ENCODE measurements at regions not wholly inside any gene's neighbourhood (a gene's known extent, or its start where the extent isn't known, plus 50 kb on each side); places are given as distances from the start of the nearest gene placed in this dataset.

- H3K4me1 Mint-ChIP-seq (ENCODE audit: unreplicated experiment), result no peaks in the 10 kb centered on the region
- H3K36me3 Mint-ChIP-seq (ENCODE audit: unreplicated experiment), result no peaks in the 10 kb centered on the region
- H3K27me3 Mint-ChIP-seq (ENCODE audit: unreplicated experiment), result peaks cover 34% of the 10 kb centered on the region
- no peaks in the 10 kb centered on the region for H3K9me3 Mint-ChIP-seq (ENCODE audit: unreplicated experiment)
- H3K4me3 Mint-ChIP-seq (ENCODE audit: unreplicated experiment), result no peak overlapping the region
- no peak for DNase-seq (ENCODE audit: extremely low spot score, unreplicated experiment)
- no peak overlapping the region for H3K27ac Mint-ChIP-seq (ENCODE audit: unreplicated experiment)
- TF ChIP-seq, protein P1, sequence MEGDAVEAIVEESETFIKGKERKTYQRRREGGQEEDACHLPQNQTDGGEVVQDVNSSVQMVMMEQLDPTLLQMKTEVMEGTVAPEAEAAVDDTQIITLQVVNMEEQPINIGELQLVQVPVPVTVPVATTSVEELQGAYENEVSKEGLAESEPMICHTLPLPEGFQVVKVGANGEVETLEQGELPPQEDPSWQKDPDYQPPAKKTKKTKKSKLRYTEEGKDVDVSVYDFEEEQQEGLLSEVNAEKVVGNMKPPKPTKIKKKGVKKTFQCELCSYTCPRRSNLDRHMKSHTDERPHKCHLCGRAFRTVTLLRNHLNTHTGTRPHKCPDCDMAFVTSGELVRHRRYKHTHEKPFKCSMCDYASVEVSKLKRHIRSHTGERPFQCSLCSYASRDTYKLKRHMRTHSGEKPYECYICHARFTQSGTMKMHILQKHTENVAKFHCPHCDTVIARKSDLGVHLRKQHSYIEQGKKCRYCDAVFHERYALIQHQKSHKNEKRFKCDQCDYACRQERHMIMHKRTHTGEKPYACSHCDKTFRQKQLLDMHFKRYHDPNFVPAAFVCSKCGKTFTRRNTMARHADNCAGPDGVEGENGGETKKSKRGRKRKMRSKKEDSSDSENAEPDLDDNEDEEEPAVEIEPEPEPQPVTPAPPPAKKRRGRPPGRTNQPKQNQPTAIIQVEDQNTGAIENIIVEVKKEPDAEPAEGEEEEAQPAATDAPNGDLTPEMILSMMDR (IDR thresholded peaks at IDR 0.05), result no peak
Measured at GRCh38 chr11:115561116-115561515, 56.9 kb upstream of the CADM1 start.

DNA sequence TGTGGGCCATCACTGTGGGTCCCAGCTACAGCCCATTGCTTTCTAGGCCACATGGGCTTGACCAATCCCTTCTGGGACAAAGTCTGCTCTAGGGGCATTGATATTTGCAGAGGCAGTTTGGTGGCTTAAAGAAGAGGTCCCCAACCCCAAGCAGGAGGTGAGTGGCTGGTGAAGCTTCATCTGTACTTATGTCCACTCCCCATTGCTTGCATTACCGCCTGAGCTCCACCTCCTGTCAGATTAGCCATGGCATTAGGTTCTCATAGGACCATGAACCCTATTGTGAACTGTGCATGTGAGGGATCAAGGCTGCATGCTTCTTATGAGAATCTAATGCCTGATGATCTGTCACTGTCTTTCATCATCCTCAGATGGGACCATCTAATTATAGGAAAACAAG, 54.4 kb upstream of the CADM1 start:
- TF ChIP-seq, protein P1 (IDR thresholded peaks at IDR 0.05), result no peak
- no peak for DNase-seq (ENCODE audit: extremely low spot score, unreplicated experiment)
- H3K4me1 Mint-ChIP-seq (ENCODE audit: unreplicated experiment), result no peaks in the 10 kb centered on the region
- no peak overlapping the region for H3K27ac Mint-ChIP-seq (ENCODE audit: unreplicated experiment)
- peaks cover 28% of the 10 kb centered on the region for H3K27me3 Mint-ChIP-seq (ENCODE audit: unreplicated experiment)
- H3K4me3 Mint-ChIP-seq (ENCODE audit: unreplicated experiment), result no peak overlapping the region
- no peaks in the 10 kb centered on the region for H3K36me3 Mint-ChIP-seq (ENCODE audit: unreplicated experiment)
- no peaks in the 10 kb centered on the region for H3K9me3 Mint-ChIP-seq (ENCODE audit: unreplicated experiment)

DNA sequence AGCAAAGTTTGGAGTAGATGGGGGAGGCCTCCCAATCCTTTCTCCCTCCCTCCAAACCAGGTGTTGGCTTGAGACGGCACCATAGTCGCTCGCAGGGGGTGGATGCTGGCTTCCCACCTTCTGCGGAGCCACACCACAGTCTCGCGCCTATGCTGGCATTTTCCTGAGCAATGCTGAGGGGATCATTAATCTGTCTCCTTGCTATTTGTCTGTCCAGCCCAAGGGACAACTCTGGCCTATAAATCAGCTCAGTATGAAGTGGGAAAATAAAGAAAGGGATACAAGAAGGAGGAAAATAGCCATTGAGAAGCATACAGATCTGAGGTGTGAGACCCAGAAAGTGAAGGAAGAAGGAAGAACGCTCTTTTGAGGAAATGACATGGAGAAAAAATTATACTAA, 53.5 kb upstream of the CADM1 start:
- Mint-ChIP-seq H3K27me3 (ENCODE audit: unreplicated experiment) (peaks cover 27% of the 10 kb centered on the region), H3K4me1 (ENCODE audit: unreplicated experiment) (no peaks in the 10 kb centered on the region), H3K4me3 (ENCODE audit: unreplicated experiment) (no peak overlapping the region), H3K9me3 (ENCODE audit: unreplicated experiment) (no peaks in the 10 kb centered on the region), H3K36me3 (ENCODE audit: unreplicated experiment) (no peaks in the 10 kb centered on the region), H3K27ac (ENCODE audit: unreplicated experiment) (no peak overlapping the region)
- TF ChIP-seq, protein P1 (IDR thresholded peaks at IDR 0.05), result no peak
- DNase-seq (ENCODE audit: extremely low spot score, unreplicated experiment), result no peak

DNA sequence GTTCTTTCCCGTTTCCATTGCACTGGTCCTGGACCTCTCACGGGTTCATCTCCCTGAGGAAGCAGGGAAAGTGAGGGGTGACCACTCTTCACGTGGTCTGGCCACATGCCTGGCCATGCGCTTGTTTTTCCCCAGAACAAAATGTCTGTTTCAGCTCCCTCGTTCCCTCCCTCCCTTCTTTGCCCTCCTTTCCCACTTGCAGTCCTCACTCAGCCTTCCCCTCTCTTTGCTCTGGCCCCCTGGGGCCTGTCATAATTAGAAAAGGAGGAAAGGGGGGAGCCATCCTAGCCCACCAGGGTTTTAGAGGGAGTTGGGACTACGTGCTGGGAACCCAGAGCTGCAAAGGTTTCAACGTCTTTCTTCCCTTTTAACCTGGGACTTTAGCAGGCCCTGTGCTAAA, 52.8 kb upstream of the CADM1 start:
- TF ChIP-seq, protein P1 (IDR thresholded peaks at IDR 0.05), result no peak
- no peak for DNase-seq (ENCODE audit: extremely low spot score, unreplicated experiment)
- Mint-ChIP-seq H3K4me3 (ENCODE audit: unreplicated experiment) (no peak overlapping the region), H3K27ac (ENCODE audit: unreplicated experiment) (no peak overlapping the region), H3K9me3 (ENCODE audit: unreplicated experiment) (no peaks in the 10 kb centered on the region), H3K36me3 (ENCODE audit: unreplicated experiment) (no peaks in the 10 kb centered on the region), H3K27me3 (ENCODE audit: unreplicated experiment) (peaks cover 26% of the 10 kb centered on the region), H3K4me1 (ENCODE audit: unreplicated experiment) (no peaks in the 10 kb centered on the region)

DNA sequence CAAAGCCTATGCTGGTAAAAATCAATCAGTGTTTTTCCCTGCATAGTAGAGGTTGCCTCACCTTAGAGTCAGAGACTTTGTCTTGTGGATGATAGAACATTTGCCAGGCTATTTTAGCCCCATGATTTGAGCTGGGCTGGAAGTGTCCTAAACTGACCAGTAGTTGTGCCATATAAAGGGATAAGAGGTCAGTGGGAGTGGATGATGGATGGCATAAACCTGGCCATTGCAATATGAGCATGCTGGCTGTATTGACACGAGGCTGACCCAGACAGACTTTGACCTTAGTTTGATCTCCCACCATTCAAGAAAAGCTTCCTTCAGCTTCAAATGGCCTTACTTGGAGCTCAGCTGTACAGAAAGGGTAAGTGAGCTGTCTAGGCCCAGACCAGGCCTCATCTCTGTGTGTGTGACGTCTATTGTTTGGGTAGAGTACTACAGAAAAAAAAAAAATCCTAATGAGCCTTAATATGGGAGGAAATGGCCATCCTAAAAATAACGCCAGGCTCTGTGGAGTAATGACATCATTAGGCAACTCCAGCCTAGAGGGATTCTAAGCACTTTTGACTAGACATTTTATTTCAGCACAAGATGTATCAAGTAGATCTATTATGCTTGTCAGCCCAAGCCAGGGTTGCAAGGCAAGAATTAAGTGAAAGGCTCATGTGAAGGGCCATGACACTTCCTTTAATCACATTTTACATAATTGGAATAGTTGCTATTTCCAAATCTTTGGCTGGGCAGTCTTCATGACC, 51.3 kb upstream of the CADM1 start:
- Mint-ChIP-seq H3K27ac (ENCODE audit: unreplicated experiment) (no peak overlapping the region), H3K27me3 (ENCODE audit: unreplicated experiment) (peaks cover 21% of the 10 kb centered on the region), H3K4me3 (ENCODE audit: unreplicated experiment) (no peak overlapping the region), H3K4me1 (ENCODE audit: unreplicated experiment) (no peaks in the 10 kb centered on the region), H3K9me3 (ENCODE audit: unreplicated experiment) (no peaks in the 10 kb centered on the region), H3K36me3 (ENCODE audit: unreplicated experiment) (no peaks in the 10 kb centered on the region)
- TF ChIP-seq, protein P1 (IDR thresholded peaks at IDR 0.05), result no peak
- no peak for DNase-seq (ENCODE audit: extremely low spot score, unreplicated experiment)
